ENCODE measurements at regions not wholly inside any gene's neighbourhood (a gene's known extent, or its start where the extent isn't known, plus 50 kb on each side); places are given as distances from the start of the nearest gene placed in this dataset.

DNA sequence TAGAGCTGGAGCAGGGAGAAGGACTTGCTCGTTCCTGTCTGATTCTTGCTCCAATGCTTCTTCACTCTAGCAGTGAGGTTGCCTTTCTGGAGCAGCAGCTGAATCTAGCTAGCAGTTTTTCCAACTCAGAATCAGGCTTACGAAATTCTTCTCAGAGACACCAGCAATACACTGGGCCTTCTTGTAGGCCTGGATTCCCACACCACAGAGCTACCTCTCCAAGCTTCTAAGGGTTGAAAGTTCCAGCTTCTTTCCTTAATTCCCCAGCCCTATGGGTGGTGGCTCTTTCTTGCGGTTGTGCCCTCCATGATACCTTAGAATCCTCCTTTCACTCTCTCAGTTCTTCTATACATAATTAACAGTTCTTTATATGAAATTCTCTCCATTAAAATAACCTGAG, 586.6 kb downstream of the INHBA start:
- no peaks in the 10 kb centered on the region for H3K36me3 ChIP-seq (ENCODE audit: control insufficient read depth in 2 of 4, insufficient read depth in 4 of 4, low read length in 3 of 4)
- ChIA-PET CTCF (ENCODE audit: partially characterized antibody) (interaction anchor here (1.1 to 4.0 kb wide), 5 partner anchors 10 to 589 kb away, joined by 3 to 14 read pairs (median 3); no protein-coding TSS in a partner anchor), POLR2A (ENCODE audit: partially characterized antibody) (no interaction called here)
- H3K23me2 ChIP-seq (ENCODE audit: low read depth, low read length) = no peaks in the 10 kb centered on the region
- no peaks in the 10 kb centered on the region for H3K79me1 ChIP-seq (ENCODE audit: low read depth, low read length)
- H3K56ac ChIP-seq (replicated peaks; ENCODE audit: insufficient read length, low read depth, low read length) = no peak overlapping the region
- H3K4ac ChIP-seq (replicated peaks; ENCODE audit: insufficient read length, low read depth, low read length) = no peak overlapping the region
- no peak overlapping the region for H2AK5ac ChIP-seq (ENCODE audit: low read depth, low read length)
- 97% methylated on average over 3 of the region's 3 CpGs; no CpG with 5 or more reads in 1 of the 2 experiments for WGBS, 2 experiments (ENCODE audit: extremely low coverage in 1 of 2, insufficient coverage in 1 of 2, insufficient read length in 1 of 2, insufficient replicate concordance in 2 of 2, low coverage in 1 of 2, low lambda C conversion rate in 2 of 2, missing lambda C conversion rate in 1 of 2)
- no peak overlapping the region for H4K5ac ChIP-seq (ENCODE audit: insufficient read length, low read depth, low read length)
- H2BK5ac ChIP-seq (ENCODE audit: low read depth, low read length) = no peak overlapping the region
- no peak overlapping the region for H4K91ac ChIP-seq (replicated peaks; ENCODE audit: insufficient read length, low read length)
- DNase-seq (ENCODE audit: low read depth in 1 of 2, low spot score in 2 of 2) (no peak), FAIRE-seq (no peak)
- no peak overlapping the region for H2BK20ac ChIP-seq (ENCODE audit: low read length)
- H2AFZ ChIP-seq (ENCODE audit: low read length) = no peak overlapping the region
- H3K79me2 ChIP-seq (ENCODE audit: control insufficient read depth in 1 of 2, insufficient read depth in 2 of 2, low read length in 2 of 2) = no peaks in the 10 kb centered on the region
- H3K23ac ChIP-seq (ENCODE audit: insufficient read length) = no peak overlapping the region
- no peaks in the 10 kb centered on the region; a peak in 1 of 7 replicates for H3K4me1 ChIP-seq (replicated peaks in 1 of 4; ENCODE audit: control insufficient read depth in 3 of 4, insufficient read depth in 4 of 4, low read length in 3 of 4)
- H3K9me3 ChIP-seq (ENCODE audit: insufficient read depth in 2 of 2, low read depth in 1 of 2, low read length in 1 of 2) = no peaks in the 10 kb centered on the region
- no peak overlapping the region for H3K9ac ChIP-seq (replicated peaks in 1 of 4; ENCODE audit: extremely low read depth in 1 of 4, low read depth in 3 of 4, low read length in 3 of 4)
- H3K4me3 ChIP-seq (ENCODE audit: extremely low read depth in 1 of 4, insufficient read depth in 2 of 4, low read depth in 3 of 4, low read length in 4 of 4) = no peak overlapping the region
- no peak overlapping the region for H2BK12ac ChIP-seq (ENCODE audit: low read depth, low read length)
- no peaks in the 10 kb centered on the region for H4K20me1 ChIP-seq (replicated peaks in 1 of 2; ENCODE audit: control insufficient read depth in 1 of 2, insufficient read depth in 2 of 2, low read length in 2 of 2)
- no peak overlapping the region for H3K4me2 ChIP-seq (ENCODE audit: insufficient read depth in 1 of 2, low read depth in 2 of 2, low read length in 2 of 2)
- no peak overlapping the region for H3K14ac ChIP-seq (ENCODE audit: insufficient read length)
- H3K18ac ChIP-seq (ENCODE audit: extremely low read depth, low read length) = no peak overlapping the region
- no peak overlapping the region for H2BK120ac ChIP-seq (replicated peaks; ENCODE audit: low read depth, low read length)
- no peak overlapping the region for H2BK15ac ChIP-seq (ENCODE audit: low read length)
- no peaks in the 10 kb centered on the region for H3K27me3 ChIP-seq (replicated peaks in 1 of 4; ENCODE audit: control insufficient read depth in 3 of 4, extremely low read depth in 1 of 4, insufficient read depth in 3 of 4, low read length in 3 of 4)
- no peak overlapping the region for H4K8ac ChIP-seq (ENCODE audit: extremely low read depth, insufficient read depth, low read length)
- no peak overlapping the region for H3K27ac ChIP-seq (ENCODE audit: low read depth, low read length)
- TF ChIP-seq SIRT6 (IDR thresholded peaks at IDR 0.05; ENCODE audit: low read length) = no peak
- TF ChIP-seq PHF8 (conservative IDR thresholded peaks at IDR 0.05; ENCODE audit: low read depth, low read length) = no peak
- TF ChIP-seq YY1 (IDR thresholded peaks at IDR 0.05; ENCODE audit: low read depth, low read length) = no peak
- no peak for TF ChIP-seq CBX5 (IDR thresholded peaks at IDR 0.05; ENCODE audit: low read depth, low read length)
